ENCODE measurements at regions not wholly inside any gene's neighbourhood (a gene's known extent, or its start where the extent isn't known, plus 50 kb on each side); places are given as distances from the start of the nearest gene placed in this dataset.

GRCh38 chr13:72541674-72542073, 185.8 kb downstream of the MZT1 start:
- Histone ChIP-seq H3K9me3 (replicated peaks; ENCODE audit: control insufficient read depth, insufficient read depth, low read length) (no peaks in the 10 kb centered on the region), H2AFZ (ENCODE audit: control insufficient read depth, low read depth, low read length) (no peak overlapping the region), H3K4me2 (ENCODE audit: control insufficient read depth, insufficient read depth) (no peak overlapping the region), H3K4me1 (ENCODE audit: control insufficient read depth, insufficient read depth, low read length) (no peaks in the 10 kb centered on the region), H3K36me3 (ENCODE audit: control insufficient read depth in 2 of 2, insufficient read depth in 2 of 2, low read length in 1 of 2) (no peaks in the 10 kb centered on the region), H3K27me3 (replicated peaks in 1 of 2; ENCODE audit: control insufficient read depth in 2 of 2, insufficient read depth in 2 of 2, low read length in 1 of 2) (no peaks in the 10 kb centered on the region), H4K20me1 (ENCODE audit: control insufficient read depth, insufficient read depth) (no peaks in the 10 kb centered on the region), H3K79me2 (ENCODE audit: control insufficient read depth, insufficient read depth, low read length) (no peaks in the 10 kb centered on the region), H3K27ac (ENCODE audit: control insufficient read depth, insufficient read depth) (no peak overlapping the region), H3K4me3 (no peak overlapping the region), H3K9ac (ENCODE audit: control insufficient read depth, insufficient read depth, low read length) (no peak overlapping the region)
- WGBS (ENCODE audit: insufficient coverage, insufficient replicate concordance, low lambda C conversion rate, missing lambda C conversion rate), result 33% methylated on average over 6 of the region's 6 CpGs
- ChIA-PET POLR2A (no interaction called here), CTCF (no interaction called here), SMC1A (ENCODE audit: uncharacterized antibody, unreplicated experiment) (no interaction called here), RAD21 (ENCODE audit: unreplicated experiment) (no interaction called here)
- BruUV-seq (replicated peaks), result no TSS peak
- no peak for ATAC-seq
- in situ Hi-C loops (cut with MboI), result no loop called here
- intact Hi-C loops (cut with micrococcal nuclease; ENCODE audit: unreplicated experiment), result no loop called here
- DNase-seq (ENCODE audit: low read depth, low spot score), result no peak
- no peak for FAIRE-seq
- no peak for TF ChIP-seq ZNF687 (IDR thresholded peaks at IDR 0.05)
- TF ChIP-seq SP1 (IDR thresholded peaks at IDR 0.05; ENCODE audit: low read depth, low read length), result no peak
- TF ChIP-seq GABPA (IDR thresholded peaks at IDR 0.05; ENCODE audit: low read depth), result no peak
- TF ChIP-seq, protein P1, sequence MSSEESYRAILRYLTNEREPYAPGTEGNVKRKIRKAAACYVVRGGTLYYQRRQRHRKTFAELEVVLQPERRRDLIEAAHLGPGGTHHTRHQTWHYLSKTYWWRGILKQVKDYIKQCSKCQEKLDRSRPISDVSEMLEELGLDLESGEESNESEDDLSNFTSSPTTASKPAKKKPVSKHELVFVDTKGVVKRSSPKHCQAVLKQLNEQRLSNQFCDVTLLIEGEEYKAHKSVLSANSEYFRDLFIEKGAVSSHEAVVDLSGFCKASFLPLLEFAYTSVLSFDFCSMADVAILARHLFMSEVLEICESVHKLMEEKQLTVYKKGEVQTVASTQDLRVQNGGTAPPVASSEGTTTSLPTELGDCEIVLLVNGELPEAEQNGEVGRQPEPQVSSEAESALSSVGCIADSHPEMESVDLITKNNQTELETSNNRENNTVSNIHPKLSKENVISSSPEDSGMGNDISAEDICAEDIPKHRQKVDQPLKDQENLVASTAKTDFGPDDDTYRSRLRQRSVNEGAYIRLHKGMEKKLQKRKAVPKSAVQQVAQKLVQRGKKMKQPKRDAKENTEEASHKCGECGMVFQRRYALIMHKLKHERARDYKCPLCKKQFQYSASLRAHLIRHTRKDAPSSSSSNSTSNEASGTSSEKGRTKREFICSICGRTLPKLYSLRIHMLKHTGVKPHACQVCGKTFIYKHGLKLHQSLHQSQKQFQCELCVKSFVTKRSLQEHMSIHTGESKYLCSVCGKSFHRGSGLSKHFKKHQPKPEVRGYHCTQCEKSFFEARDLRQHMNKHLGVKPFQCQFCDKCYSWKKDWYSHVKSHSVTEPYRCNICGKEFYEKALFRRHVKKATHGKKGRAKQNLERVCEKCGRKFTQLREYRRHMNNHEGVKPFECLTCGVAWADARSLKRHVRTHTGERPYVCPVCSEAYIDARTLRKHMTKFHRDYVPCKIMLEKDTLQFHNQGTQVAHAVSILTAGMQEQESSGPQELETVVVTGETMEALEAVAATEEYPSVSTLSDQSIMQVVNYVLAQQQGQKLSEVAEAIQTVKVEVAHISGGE (CRISPR knock-in tag; IDR thresholded peaks at IDR 0.05), result no peak
- TF ChIP-seq ZNF384 (IDR thresholded peaks at IDR 0.05; ENCODE audit: borderline replicate concordance, low read depth, low read length), result no peak
- TF ChIP-seq MLLT1 (IDR thresholded peaks at IDR 0.05), result no peak
- no peak for TF ChIP-seq LARP7 (IDR thresholded peaks at IDR 0.05)
- TF ChIP-seq, protein P2, sequence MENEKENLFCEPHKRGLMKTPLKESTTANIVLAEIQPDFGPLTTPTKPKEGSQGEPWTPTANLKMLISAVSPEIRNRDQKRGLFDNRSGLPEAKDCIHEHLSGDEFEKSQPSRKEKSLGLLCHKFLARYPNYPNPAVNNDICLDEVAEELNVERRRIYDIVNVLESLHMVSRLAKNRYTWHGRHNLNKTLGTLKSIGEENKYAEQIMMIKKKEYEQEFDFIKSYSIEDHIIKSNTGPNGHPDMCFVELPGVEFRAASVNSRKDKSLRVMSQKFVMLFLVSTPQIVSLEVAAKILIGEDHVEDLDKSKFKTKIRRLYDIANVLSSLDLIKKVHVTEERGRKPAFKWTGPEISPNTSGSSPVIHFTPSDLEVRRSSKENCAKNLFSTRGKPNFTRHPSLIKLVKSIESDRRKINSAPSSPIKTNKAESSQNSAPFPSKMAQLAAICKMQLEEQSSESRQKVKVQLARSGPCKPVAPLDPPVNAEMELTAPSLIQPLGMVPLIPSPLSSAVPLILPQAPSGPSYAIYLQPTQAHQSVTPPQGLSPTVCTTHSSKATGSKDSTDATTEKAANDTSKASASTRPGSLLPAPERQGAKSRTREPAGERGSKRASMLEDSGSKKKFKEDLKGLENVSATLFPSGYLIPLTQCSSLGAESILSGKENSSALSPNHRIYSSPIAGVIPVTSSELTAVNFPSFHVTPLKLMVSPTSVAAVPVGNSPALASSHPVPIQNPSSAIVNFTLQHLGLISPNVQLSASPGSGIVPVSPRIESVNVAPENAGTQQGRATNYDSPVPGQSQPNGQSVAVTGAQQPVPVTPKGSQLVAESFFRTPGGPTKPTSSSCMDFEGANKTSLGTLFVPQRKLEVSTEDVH (IDR thresholded peaks at IDR 0.05; ENCODE audit: low read depth, partially characterized antibody), result no peak
- no peak for TF ChIP-seq PAX8 (IDR thresholded peaks at IDR 0.05)
- no peak for TF ChIP-seq USF1 (IDR thresholded peaks at IDR 0.05; ENCODE audit: borderline replicate concordance, extremely low read length, insufficient read depth, low read depth, low read length)
- TF ChIP-seq TAF1 (IDR thresholded peaks at IDR 0.05; ENCODE audit: borderline replicate concordance, low read depth, low read length), result no peak
